ENCODE measurements at regions not wholly inside any gene's neighbourhood (a gene's known extent, or its start where the extent isn't known, plus 50 kb on each side); places are given as distances from the start of the nearest gene placed in this dataset.

- TF ChIP-seq MGA (IDR thresholded peaks at IDR 0.05) (peak; percentile 74), EGR1 (conservative IDR thresholded peaks at IDR 0.05) (peak; percentile 89), IRF9 (tag; IDR thresholded peaks at IDR 0.05) (peak; percentile 82), ZNF395 (CRISPR knock-in tag; IDR thresholded peaks at IDR 0.05) (peak; percentile 97), POLR2G (IDR thresholded peaks at IDR 0.05; ENCODE audit: low read depth, low read length) (no peak), SMARCA4 (IDR thresholded peaks at IDR 0.05) (peak; percentile 88), ZBED1 (IDR thresholded peaks at IDR 0.05) (peak; percentile 86; the same call in 1 of the 2 replicates), MAFK (IDR thresholded peaks at IDR 0.05; ENCODE audit: low read length) (peak; percentile 46), DPF2 (IDR thresholded peaks at IDR 0.05) (peak; percentile 90), L3MBTL2 (IDR thresholded peaks at IDR 0.05) (peak; percentile 80), SOX6 (IDR thresholded peaks at IDR 0.05) (peak; percentile 71), EHMT2 (IDR thresholded peaks at IDR 0.05) (peak; percentile 77; the same call in 1 of the 2 replicates), PKNOX1 (IDR thresholded peaks at IDR 0.05) (peak; percentile 52), CBX3 (IDR thresholded peaks at IDR 0.05; ENCODE audit: borderline replicate concordance in 1 of 2, low read length in 2 of 2) (peak in 1 of 2 experiments; percentile 90; a peak in 1 of 3 replicates)
Observed at GRCh38 chr6:109308018-109308492, 74.2 kb downstream of the CD164 start (continued).

Data from K562 (cell line).